ENCODE measurements at regions not wholly inside any gene's neighbourhood (a gene's known extent, or its start where the extent isn't known, plus 50 kb on each side); places are given as distances from the start of the nearest gene placed in this dataset.

DNA sequence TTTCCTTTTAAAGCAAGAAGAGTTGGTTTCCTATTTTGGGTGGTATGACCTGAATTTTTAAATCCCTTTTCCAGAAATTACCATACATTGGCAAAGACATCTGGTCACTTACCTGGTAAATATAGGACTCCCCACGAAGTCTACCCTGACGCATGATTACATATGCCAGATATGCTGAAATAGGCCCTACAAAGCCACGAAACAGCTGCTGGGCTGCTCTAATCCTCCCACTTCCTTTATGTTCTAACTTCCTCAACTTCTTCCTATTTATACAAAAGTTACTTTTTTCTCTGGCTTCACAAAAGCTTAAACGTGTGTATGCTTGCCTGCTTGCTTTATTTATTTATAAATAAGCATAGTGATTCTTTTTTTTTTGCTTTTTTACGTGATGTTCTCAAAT lies 186.0 kb upstream of the EPHA4 start:
- 53 to 59% methylated on average over 5 of the region's 5 CpGs for WGBS, 2 donors
- Histone ChIP-seq H3K4me1 (no peaks in the 10 kb centered on the region), H3K4me3 (no peak overlapping the region), H3K36me3 (no peaks in the 10 kb centered on the region), H3K9me3 (no peaks in the 10 kb centered on the region), H3K27me3 (no peaks in the 10 kb centered on the region), H3K27ac (no peak overlapping the region)
- no peak for DNase-seq (ENCODE audit: low spot score in 2 of 2)
- no peak for TF ChIP-seq POLR2A (IDR thresholded peaks at IDR 0.05)
- TF ChIP-seq EP300 (IDR thresholded peaks at IDR 0.05), result no peak

DNA sequence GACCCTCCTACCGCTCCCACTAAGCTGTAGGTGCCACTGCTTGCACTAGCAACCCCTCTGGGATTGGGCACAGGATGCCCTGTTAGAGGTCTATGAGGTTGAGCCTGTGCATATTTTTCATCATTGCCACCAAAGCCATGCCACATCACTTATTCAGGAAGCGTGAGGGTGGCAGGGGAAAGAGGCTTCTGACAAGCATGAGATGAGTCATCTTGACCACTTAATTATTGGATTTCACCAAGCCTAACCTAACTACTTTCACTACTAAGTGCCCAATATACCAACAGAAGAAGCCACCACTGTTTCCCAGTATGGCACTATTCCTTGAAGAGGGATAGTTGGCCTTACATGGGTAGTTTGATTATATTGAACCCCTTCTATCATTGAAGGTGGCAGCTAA lies 181.3 kb upstream of the EPHA4 start:
- Histone ChIP-seq H3K9me3 (no peaks in the 10 kb centered on the region), H3K4me3 (no peak overlapping the region), H3K27me3 (no peaks in the 10 kb centered on the region), H3K4me1 (no peaks in the 10 kb centered on the region), H3K36me3 (no peaks in the 10 kb centered on the region), H3K27ac (no peak overlapping the region)
- TF ChIP-seq EP300 (IDR thresholded peaks at IDR 0.05) (no peak), POLR2A (IDR thresholded peaks at IDR 0.05) (no peak)
- TF ChIP-seq, protein P1, sequence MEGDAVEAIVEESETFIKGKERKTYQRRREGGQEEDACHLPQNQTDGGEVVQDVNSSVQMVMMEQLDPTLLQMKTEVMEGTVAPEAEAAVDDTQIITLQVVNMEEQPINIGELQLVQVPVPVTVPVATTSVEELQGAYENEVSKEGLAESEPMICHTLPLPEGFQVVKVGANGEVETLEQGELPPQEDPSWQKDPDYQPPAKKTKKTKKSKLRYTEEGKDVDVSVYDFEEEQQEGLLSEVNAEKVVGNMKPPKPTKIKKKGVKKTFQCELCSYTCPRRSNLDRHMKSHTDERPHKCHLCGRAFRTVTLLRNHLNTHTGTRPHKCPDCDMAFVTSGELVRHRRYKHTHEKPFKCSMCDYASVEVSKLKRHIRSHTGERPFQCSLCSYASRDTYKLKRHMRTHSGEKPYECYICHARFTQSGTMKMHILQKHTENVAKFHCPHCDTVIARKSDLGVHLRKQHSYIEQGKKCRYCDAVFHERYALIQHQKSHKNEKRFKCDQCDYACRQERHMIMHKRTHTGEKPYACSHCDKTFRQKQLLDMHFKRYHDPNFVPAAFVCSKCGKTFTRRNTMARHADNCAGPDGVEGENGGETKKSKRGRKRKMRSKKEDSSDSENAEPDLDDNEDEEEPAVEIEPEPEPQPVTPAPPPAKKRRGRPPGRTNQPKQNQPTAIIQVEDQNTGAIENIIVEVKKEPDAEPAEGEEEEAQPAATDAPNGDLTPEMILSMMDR (IDR thresholded peaks at IDR 0.05), result no peak
- no peak for DNase-seq (ENCODE audit: low spot score in 2 of 2)
- WGBS, 2 donors, result 95 to 98% methylated on average over 2 of the region's 2 CpGs

DNA sequence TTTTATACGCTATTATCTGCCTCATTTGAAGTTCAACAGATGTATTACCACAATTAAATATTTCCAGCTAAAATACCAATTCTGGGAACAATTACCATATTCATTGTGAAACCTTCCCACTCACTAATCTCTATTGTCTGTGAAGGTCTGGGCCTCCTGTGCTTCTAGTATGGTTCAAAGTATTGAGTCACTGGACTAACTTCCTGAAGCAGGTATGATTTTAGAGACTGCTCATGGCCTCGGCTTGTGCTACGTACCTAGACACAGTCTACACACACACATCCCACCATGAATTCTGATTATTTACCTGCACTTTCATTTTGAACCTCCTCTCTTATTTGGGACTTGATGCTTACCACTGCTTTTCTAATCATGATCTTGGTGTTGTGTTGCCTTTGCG lies 180.7 kb upstream of the EPHA4 start:
- Histone ChIP-seq H3K9me3 (no peaks in the 10 kb centered on the region), H3K27me3 (no peaks in the 10 kb centered on the region), H3K27ac (no peak overlapping the region), H3K4me1 (no peaks in the 10 kb centered on the region), H3K36me3 (no peaks in the 10 kb centered on the region), H3K4me3 (no peak overlapping the region)
- TF ChIP-seq EP300 (IDR thresholded peaks at IDR 0.05) (no peak), POLR2A (IDR thresholded peaks at IDR 0.05) (no peak)
- TF ChIP-seq, protein P1 (IDR thresholded peaks at IDR 0.05), result no peak
- no peak for DNase-seq (ENCODE audit: low spot score in 2 of 2)
- WGBS, 2 donors, result 80 to 84% methylated on average over 4 of the region's 4 CpGs

DNA sequence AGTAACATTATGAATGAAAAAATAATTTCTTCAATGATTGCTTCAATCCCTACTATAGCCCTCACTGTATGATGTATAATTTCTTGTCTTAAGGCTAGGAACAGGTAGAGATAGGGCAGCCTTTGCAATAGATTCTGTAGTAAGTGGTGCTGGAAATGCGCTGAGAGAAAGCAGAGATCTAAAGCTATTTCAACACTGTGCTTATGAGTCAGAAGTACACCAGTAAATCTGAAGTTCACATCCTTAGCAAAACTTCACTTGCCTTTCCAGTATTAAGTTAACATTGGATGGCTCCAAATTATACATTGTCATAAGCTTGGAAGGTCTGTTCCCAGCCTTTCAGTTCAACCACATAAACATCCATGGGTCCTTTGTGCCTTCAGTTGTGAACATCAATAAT lies 178.2 kb upstream of the EPHA4 start:
- H3K36me3 ChIP-seq, result no peaks in the 10 kb centered on the region
- no peak for DNase-seq (ENCODE audit: low spot score in 2 of 2)
- 96 to 100% methylated on average over 1 of the region's 1 CpG for WGBS, 2 donors

DNA sequence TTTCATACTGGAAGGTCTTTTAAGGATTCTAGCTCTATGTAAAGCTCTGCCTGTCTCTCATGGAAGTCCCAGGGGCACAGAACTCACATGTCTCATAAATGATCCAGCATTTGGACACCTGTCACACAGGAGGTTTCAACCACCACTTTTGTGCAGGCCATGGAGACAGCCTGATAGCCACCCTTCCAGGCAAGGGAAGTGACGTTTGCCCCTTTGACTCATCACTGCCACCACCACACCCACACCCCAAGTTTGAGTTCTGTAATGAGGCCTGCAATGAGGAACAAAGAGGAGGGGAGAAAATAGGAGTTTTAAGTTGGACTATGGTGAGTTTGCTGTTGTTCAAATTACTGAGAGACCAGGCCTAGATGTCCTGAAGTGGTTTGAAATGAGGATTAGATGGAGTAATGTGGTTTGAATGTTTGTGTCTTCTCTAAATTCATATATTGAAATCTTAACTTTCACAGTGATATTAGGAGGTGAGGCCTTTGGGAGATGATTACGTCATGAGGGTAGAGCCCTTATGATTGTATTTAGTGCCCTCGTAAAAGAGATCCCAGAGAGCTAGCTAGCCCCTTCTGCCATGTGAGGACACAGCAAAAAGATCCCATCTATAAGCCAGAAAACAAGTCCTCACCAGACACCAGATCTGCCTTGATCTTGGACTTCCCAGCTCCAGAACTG lies 175.3 kb upstream of the EPHA4 start:
- no peaks in the 10 kb centered on the region for H3K27me3 ChIP-seq
- 79 to 83% methylated on average over 3 of the region's 3 CpGs for WGBS, 2 donors
- no peak for DNase-seq (ENCODE audit: low spot score in 2 of 2)
- TF ChIP-seq EP300 (IDR thresholded peaks at IDR 0.05) (no peak), POLR2A (IDR thresholded peaks at IDR 0.05) (no peak)
- TF ChIP-seq, protein P1 (IDR thresholded peaks at IDR 0.05), result no peak
- no peak overlapping the region for H3K4me3 ChIP-seq
- H3K36me3 ChIP-seq, result no peaks in the 10 kb centered on the region
- no peaks in the 10 kb centered on the region for H3K9me3 ChIP-seq
- no peaks in the 10 kb centered on the region for H3K4me1 ChIP-seq
- no peak overlapping the region for H3K27ac ChIP-seq

More for the DNA sequence above, 178.2 kb upstream of the EPHA4 start:
- Histone ChIP-seq H3K4me1 (no peaks in the 10 kb centered on the region), H3K9me3 (no peaks in the 10 kb centered on the region), H3K27me3 (no peaks in the 10 kb centered on the region), H3K4me3 (no peak overlapping the region), H3K27ac (no peak overlapping the region)
- TF ChIP-seq, protein P1 (IDR thresholded peaks at IDR 0.05), result no peak
- TF ChIP-seq POLR2A (IDR thresholded peaks at IDR 0.05), result no peak
- TF ChIP-seq EP300 (IDR thresholded peaks at IDR 0.05), result no peak

Measured in tibial nerve (tissue), 4 donors.